Skeletal muscle satellite cell (primary cell): ENCODE measurements at regions not wholly inside any gene's neighbourhood (a gene's known extent, or its start where the extent isn't known, plus 50 kb on each side); places are given as distances from the start of the nearest gene placed in this dataset.
"Not testable (repeated sequence)": the region's sequence is repeated elsewhere in the genome, so short reads cannot be mapped to it uniquely, and the experiment has no call there.

Source experiments
- H3K27me3 ChIP-seq: 2 replicates; pipeline ENCODE4 v1.7.0; 2013; ENCODE audit warnings: low read length; ENCODE audit not compliant: control insufficient read depth, insufficient read depth
- H3K36me3 ChIP-seq: 2 replicates; pipeline ENCODE4 v1.7.0; 2013; ENCODE audit warnings: mild to moderate bottlenecking, control low read depth, low read length; ENCODE audit not compliant: insufficient read depth
- H3K4me1 ChIP-seq: 2 replicates; pipeline ENCODE4 v1.7.0; 2013; ENCODE audit warnings: low read length; ENCODE audit not compliant: control insufficient read depth, insufficient read depth
- H3K4me2 ChIP-seq: 2 replicates; pipeline ENCODE4 v1.7.0; 2013; ENCODE audit warnings: mild to moderate bottlenecking, low read length
- H3K4me3 ChIP-seq: 2 replicates; pipeline ENCODE4 v1.7.0; 2013; ENCODE audit warnings: low read length
- H3K9ac ChIP-seq: 2 replicates; pipeline ENCODE4 v1.7.0; 2013; ENCODE audit warnings: mild to moderate bottlenecking, low read depth, low read length, moderate library complexity
- H3K9me3 ChIP-seq: replicated peaks from 2 replicates; pipeline ENCODE4 v1.7.0; 2013; ENCODE audit warnings: mild to moderate bottlenecking, control low read depth, low read length

GRCh38 chr14:105900398-105901160 lies 374.2 kb downstream of the TMEM121 start:
- Histone ChIP-seq H3K36me3 (no peaks in the 10 kb centered on the region), H3K27me3 (no peaks in the 10 kb centered on the region), H3K9ac (no peak overlapping the region), H3K4me1 (no peaks in the 10 kb centered on the region), H3K4me2 (no peak overlapping the region), H3K9me3 (peaks cover 10% of the 10 kb centered on the region), H3K4me3 (no peak overlapping the region)

GRCh38 chr14:105901226-105901625 lies 374.8 kb downstream of the TMEM121 start:
- no peak overlapping the region for H3K4me3 ChIP-seq
- no peaks in the 10 kb centered on the region for H3K36me3 ChIP-seq
- H3K9ac ChIP-seq, result no peak overlapping the region
- no peaks in the 10 kb centered on the region for H3K27me3 ChIP-seq
- no peaks in the 10 kb centered on the region for H3K4me1 ChIP-seq
- no peak overlapping the region for H3K4me2 ChIP-seq
- peaks cover 10% of the 10 kb centered on the region for H3K9me3 ChIP-seq

GRCh38 chr14:105902131-105902898 lies 375.9 kb downstream of the TMEM121 start:
- H3K9ac ChIP-seq, result no peak overlapping the region
- H3K4me2 ChIP-seq, result no peak overlapping the region
- no peaks in the 10 kb centered on the region for H3K36me3 ChIP-seq
- H3K4me1 ChIP-seq, result no peaks in the 10 kb centered on the region
- H3K9me3 ChIP-seq, result peaks cover 12% of the 10 kb centered on the region
- H3K4me3 ChIP-seq, result no peak overlapping the region
- H3K27me3 ChIP-seq, result no peaks in the 10 kb centered on the region

GRCh38 chr14:105902899-105903165 lies 376.4 kb downstream of the TMEM121 start:
- not testable (repeated sequence) for H3K9ac ChIP-seq, H3K4me3 ChIP-seq, H3K4me2 ChIP-seq, H3K36me3 ChIP-seq, H3K27me3 ChIP-seq, H3K4me1 ChIP-seq
- peaks cover 18% of the 10 kb centered on the region for H3K9me3 ChIP-seq

GRCh38 chr14:105903971-105904370 lies 377.6 kb downstream of the TMEM121 start:
- Histone ChIP-seq H3K9ac (no peak overlapping the region), H3K4me1 (no peaks in the 10 kb centered on the region), H3K9me3 (peaks cover 14% of the 10 kb centered on the region), H3K27me3 (no peaks in the 10 kb centered on the region), H3K4me2 (no peak overlapping the region), H3K4me3 (no peak overlapping the region), H3K36me3 (no peaks in the 10 kb centered on the region)

- H3K4me2 ChIP-seq, result no peak overlapping the region
- H3K27me3 ChIP-seq, result no peaks in the 10 kb centered on the region
- H3K36me3 ChIP-seq, result no peaks in the 10 kb centered on the region
- H3K9ac ChIP-seq, result no peak overlapping the region
- no peaks in the 10 kb centered on the region for H3K4me1 ChIP-seq
- H3K4me3 ChIP-seq, result no peak overlapping the region
- peaks cover 14% of the 10 kb centered on the region for H3K9me3 ChIP-seq
Measured at GRCh38 chr14:105904379-105904778, 378.0 kb downstream of the TMEM121 start.

- H3K4me1 ChIP-seq, result no peaks in the 10 kb centered on the region
- H3K27me3 ChIP-seq, result no peaks in the 10 kb centered on the region
- no peak overlapping the region for H3K9ac ChIP-seq
- no peaks in the 10 kb centered on the region for H3K36me3 ChIP-seq
- H3K9me3 ChIP-seq, result peaks cover 9% of the 10 kb centered on the region
- H3K4me2 ChIP-seq, result no peak overlapping the region
- no peak overlapping the region for H3K4me3 ChIP-seq
Measured at GRCh38 chr14:105905456-105905855, 379.1 kb downstream of the TMEM121 start.

- Histone ChIP-seq H3K36me3 (no peaks in the 10 kb centered on the region), H3K9ac (no peak overlapping the region), H3K27me3 (no peaks in the 10 kb centered on the region)
Measured at GRCh38 chr14:105907276-105907675, 380.9 kb downstream of the TMEM121 start.

GRCh38 chr14:105908006-105908405 lies 381.6 kb downstream of the TMEM121 start:
- H3K4me1 ChIP-seq, result no peaks in the 10 kb centered on the region
- no peaks in the 10 kb centered on the region for H3K27me3 ChIP-seq
- no peak overlapping the region for H3K9ac ChIP-seq
- no peak overlapping the region for H3K4me2 ChIP-seq
- no peaks in the 10 kb centered on the region for H3K36me3 ChIP-seq
- H3K9me3 ChIP-seq, result peaks cover 9% of the 10 kb centered on the region
- H3K4me3 ChIP-seq, result no peak overlapping the region

More at GRCh38 chr14:105907276-105907675, 380.9 kb downstream of the TMEM121 start:
- no peak overlapping the region for H3K4me3 ChIP-seq
- H3K9me3 ChIP-seq, result peaks cover 9% of the 10 kb centered on the region
- H3K4me2 ChIP-seq, result no peak overlapping the region
- no peaks in the 10 kb centered on the region for H3K4me1 ChIP-seq

GRCh38 chr14:105908481-105908911 lies 382.1 kb downstream of the TMEM121 start:
- Histone ChIP-seq H3K9me3 (peaks cover 9% of the 10 kb centered on the region), H3K4me3 (no peak overlapping the region), H3K9ac (no peak overlapping the region), H3K27me3 (no peaks in the 10 kb centered on the region), H3K4me2 (no peak overlapping the region), H3K36me3 (no peaks in the 10 kb centered on the region), H3K4me1 (no peaks in the 10 kb centered on the region)

- Histone ChIP-seq H3K9ac (no peak overlapping the region), H3K36me3 (no peaks in the 10 kb centered on the region), H3K4me3 (no peak overlapping the region)
Measured at GRCh38 chr14:105909046-105909827, 382.9 kb downstream of the TMEM121 start.

More at GRCh38 chr14:105909046-105909827, 382.9 kb downstream of the TMEM121 start:
- H3K4me2 ChIP-seq, result no peak overlapping the region
- peaks cover 9% of the 10 kb centered on the region for H3K9me3 ChIP-seq
- H3K4me1 ChIP-seq, result no peaks in the 10 kb centered on the region
- H3K27me3 ChIP-seq, result no peaks in the 10 kb centered on the region
